Right ventricle myocardium inferior (tissue), 1 donor: ENCODE measurements at regions not wholly inside any gene's neighbourhood (a gene's known extent, or its start where the extent isn't known, plus 50 kb on each side); places are given as distances from the start of the nearest gene placed in this dataset.

Experiments
- ATAC-seq: fragments of 200-7000 bp; cut with Tn5 transposase; one replicate; pipeline ENCODE4 v1.9.1; 2020; ENCODE audit warnings: mild to moderate bottlenecking, moderate library complexity
- DNase-seq: peaks from one replicate; pipeline ENCODE4 v3.0.0; 2021; ENCODE audit errors: missing footprints
- intact Hi-C: fragments of 100-400 bp; cut with DNase I; formaldehyde crosslinking; loops from one replicate; pipeline ENCODE4 v1.11.0; 2022
- donor health status: DM: no; HTN: yes; CAD: no; lungs with severe emphysema.

DNA sequence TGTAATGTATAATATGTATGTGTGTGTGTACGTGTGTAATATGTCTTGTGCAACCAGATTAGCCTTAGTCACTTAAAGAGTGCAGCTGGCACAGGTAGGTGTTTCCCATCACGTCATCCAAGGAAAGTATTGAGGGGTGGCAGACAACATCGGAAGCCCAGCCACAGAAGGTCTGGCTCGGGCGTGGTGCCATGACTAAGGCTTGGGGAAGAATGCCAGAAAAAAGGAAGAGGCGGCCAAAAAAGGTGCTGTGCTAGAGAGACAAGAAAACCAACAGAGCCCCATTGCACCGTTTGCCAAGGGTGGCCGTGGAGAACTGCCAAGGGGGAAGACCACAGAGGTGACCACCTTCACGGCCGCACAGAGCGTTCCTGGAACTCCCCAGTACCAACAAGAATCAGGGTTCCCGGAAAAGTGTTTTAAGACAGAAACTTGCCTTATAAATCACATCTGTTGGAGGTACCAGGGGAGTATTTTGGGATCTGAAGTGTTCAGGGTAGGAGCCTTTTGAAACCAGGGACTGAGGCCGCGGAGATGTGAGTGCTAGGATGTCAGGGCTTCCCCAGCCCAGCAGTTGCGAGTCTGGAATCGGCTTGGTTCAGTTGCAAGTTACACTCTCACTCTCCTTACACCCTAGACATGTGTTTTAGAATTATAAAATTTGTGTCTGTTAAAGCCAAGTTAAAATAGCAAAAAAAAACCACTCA lies 131.2 kb upstream of the DYRK2 start:
- ATAC-seq, result no peak
- intact Hi-C loops, result no loop called here
- DNase-seq, result no peak

DNA sequence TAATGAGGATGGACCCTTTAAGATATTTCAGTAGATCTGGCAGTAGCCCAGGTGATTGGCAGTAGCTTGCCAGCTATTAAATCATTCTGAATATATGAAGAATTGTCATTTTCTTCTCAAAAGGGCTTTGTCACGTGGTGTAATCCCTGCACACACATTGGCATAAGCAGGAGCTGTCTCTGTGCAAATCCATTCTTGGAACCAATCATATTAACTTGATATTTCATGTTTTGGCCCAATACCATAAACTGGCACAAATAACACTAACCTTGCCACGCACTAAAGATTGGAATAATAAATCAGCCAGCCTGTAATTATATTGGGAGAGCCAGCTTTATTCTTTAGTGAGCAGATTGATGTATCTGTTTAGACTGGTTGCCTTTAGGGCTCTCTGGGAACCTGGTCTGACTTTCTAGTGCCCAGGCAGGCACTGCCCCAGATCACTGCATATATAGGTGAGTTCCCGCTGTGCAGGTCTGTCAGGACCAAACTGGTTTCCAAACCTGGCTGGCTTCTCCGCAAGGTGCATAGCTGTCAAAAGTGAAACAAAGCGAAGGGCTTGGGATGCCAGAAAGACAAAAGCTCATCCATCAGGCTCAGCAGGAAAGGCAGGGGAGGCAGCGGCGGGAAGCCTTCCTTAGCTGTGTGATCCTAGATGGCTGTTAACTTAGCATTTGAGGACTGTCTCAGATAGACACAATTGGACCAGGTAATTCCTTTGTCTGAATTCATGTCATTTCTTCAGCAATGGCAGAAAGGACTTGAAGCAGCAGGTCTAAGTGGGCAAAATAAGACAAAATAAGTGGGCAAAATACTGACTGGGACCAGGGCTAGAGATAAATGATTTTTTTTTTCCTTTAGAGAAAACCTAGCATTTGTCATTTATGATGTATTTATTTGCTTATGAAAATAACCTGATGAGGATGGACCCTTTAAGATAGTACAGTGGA lies 128.8 kb upstream of the DYRK2 start:
- DNase-seq (no peak), ATAC-seq (no peak)
- intact Hi-C loops, result loop anchor here (10.0 kb wide), 1 partner anchor 425 kb away; no protein-coding TSS in a partner anchor

DNA sequence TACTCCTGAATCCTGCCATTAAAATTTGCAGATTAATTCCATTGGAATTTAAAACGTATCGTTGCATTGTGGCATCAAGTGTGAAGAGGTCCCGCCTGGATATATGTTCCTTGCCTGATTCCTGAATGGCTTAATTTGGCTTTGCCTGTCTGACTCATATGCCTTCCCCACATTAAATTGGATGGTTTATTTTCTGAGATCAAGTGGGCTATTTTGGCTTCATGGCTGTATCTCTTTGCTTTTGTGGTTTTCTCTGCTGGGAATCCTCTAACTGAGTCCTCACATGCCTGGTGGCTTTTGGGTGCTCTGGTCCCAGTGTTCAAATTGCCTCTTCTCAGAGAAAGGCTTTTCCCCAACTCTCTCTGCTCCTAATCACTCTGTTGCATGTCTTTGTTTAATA lies 127.9 kb upstream of the DYRK2 start:
- ATAC-seq, result no peak
- no peak for DNase-seq
- intact Hi-C loops, result loop anchor here (10.0 kb wide), 1 partner anchor 424 kb away; no protein-coding TSS in a partner anchor

DNA sequence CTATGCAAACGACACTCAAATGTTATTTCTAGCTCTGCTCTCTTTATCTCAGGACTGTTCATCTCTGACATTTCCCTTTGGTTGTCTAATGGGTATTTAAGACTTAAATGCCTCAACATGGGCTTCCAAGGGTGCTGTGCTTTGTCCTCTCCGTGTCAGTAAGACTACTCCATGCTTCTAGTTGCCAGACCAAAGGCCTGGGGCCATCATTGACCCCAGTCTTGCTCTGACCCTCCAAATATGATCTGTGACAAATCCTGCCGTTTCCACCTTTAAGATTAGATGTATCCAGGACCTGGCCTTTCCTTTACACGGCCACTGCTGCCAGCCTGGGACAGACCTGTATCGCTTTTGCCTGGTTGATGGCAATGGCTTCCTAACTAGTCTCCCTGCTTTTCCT lies 126.3 kb upstream of the DYRK2 start:
- intact Hi-C loops, result loop anchor here (10.0 kb wide), 1 partner anchor 423 kb away; no protein-coding TSS in a partner anchor
- DNase-seq, result no peak

DNA sequence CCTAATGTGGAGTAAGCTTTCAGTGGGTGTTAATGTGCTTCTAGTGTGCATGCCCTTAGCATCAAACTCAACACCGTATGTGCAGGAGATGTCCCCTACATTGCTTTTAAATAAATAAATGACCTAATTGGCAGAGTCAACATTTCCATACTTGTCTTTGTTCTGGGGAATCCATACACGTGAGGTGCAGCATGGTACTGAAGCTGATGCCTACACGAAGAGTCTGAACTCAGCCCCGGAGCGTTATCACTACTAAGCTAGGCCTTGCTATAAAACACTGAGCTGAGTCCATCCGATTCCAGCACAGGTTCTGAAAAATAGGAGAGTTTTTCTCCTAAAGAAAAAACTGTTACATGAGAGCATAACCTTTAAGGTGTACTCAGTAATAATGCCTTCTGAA lies 125.0 kb upstream of the DYRK2 start:
- DNase-seq, result no peak
- intact Hi-C loops, result loop anchor here (10.0 kb wide), 1 partner anchor 421 kb away; no protein-coding TSS in a partner anchor
- ATAC-seq, result no peak

More for the DNA sequence above, 126.3 kb upstream of the DYRK2 start:
- no peak for ATAC-seq

DNA sequence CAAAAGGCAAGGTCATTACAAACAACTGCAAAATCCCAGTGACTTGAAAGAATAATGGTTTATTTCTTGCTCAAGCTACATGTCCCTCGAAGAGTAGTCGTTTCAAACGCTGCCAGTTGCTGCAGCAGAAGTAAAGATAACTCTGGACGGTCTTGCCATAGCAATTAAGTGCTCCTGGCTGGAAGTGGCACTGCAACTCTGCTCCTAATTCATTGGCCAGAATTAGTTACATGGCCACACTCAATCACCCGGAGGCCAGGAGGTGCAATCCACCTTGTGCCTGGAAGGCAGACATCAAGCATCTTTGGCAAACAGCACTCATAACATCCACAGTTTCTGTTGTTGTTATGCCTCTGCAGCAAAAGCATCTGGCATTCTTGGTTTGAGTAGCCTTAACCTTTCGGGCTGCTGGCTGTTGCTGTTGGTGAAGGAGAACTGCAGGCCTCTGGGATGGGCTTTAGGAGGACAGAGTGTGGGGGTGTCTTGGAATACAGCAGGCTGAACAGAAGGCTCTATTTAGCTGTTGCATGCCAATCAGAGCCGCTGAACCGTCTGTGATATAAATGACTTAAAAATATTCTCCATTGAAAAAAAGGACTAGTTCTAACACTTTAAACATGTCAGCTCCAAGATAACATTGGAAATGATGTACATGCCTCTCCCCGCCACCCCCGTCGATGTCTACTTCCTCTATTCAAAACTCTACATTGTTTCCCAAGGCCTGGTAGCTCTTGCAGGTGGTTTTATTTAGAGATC lies 123.5 kb upstream of the DYRK2 start:
- intact Hi-C loops, result loop anchor here (5.0 to 10.0 kb wide), 2 partner anchors 122 to 420 kb away; partner anchors contain the start of gene DYRK2
- ATAC-seq, result peak; percentile 80
- no peak for DNase-seq

DNA sequence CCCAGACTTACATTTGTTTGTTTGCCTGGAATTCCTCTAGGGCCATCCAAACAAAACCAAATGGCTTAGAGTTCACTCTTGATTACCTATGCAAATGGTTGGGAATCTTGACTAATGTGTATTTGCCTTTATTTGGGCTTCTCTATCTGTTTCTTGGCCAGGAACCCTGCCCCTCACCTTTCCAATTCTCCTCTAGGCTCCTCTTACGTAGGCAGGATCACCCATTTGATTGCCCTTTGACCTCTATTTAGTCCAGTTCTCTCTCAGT lies 123.0 kb upstream of the DYRK2 start:
- ATAC-seq (no peak), DNase-seq (no peak)
- intact Hi-C loops, result loop anchor here (5.0 to 10.0 kb wide), 2 partner anchors 122 to 419 kb away; partner anchors contain the start of gene DYRK2

DNA sequence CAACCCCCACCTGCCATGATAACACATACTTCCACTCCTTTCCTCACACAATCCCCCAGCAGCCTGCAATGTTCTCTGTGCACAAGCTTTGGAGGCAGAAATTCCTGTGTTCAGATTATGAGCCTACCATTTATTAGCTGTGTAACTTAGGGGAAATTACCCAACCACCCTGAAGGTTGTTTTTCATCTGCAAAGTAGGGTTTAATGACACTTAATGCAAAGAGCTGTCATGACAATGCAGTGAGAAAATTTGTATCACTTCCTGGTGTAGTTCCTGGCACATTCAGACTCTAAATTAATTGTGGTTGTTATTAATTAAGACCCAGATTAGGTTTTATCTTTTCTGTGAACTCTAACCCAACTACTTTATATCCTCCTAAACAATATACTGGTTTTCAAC lies 122.4 kb upstream of the DYRK2 start:
- DNase-seq (no peak), ATAC-seq (no peak)
- intact Hi-C loops, result loop anchor here (5.0 to 10.0 kb wide), 2 partner anchors 121 to 419 kb away; partner anchors contain the start of gene DYRK2

DNA sequence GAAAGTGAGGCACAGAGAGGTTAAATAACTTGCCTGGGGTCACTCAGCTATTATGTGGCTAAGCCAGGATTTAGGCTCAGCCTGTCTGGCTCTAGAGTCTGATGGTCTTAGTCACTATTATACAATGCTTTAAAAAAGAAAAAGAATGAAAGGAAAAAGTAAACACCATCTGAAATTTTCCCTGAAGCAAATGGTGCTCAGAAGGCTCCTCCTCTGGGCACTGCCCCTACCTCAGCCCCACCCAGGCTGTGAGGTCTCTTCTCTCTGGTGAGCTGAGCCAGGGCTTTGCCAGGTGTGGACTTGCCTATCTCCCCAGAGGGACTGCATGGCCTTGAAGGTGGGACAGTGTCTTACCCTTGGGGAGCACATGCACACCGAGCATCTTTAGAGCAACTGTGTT lies 117.5 kb upstream of the DYRK2 start:
- ATAC-seq (no peak), DNase-seq (no peak)
- intact Hi-C loops, result no loop called here

DNA sequence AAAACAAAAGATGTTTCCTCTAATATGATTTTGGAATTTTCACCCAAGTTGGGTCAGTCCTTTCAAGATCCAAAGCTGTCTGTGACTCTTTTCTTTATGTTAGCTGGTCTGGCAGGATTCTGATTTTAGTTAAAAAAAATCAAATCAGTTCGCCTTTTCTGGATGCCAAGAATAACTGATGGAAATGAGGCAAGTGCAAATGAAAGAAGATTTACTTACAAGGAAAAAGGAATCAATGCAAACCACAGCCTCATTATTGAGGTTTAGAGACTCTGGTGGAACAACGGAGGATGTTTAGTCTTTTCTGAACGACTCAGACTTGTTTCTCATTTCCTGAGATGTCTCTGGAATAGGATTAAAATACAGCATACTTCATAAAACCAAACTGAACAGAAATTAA lies 117.0 kb upstream of the DYRK2 start:
- ATAC-seq, result no peak
- DNase-seq, result no peak
- intact Hi-C loops, result no loop called here

DNA sequence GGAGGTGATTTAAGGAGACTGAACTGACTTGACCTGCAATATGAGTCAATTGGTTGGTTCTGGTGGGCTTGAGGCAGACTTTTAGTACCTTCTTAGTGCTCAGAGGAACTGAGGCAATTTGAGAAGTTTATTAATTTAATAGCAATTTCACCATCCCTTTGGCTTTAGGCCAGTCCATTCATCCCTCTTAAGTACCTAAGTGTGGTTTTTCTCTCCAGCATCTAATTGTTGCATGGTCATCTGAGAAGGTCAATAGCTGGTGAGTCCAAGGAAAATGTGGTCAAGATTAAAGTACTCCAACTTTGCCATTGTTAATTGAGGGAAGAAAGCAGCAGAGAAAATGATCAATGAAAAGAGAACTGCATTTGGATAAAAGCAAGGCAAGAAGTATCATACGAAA lies 115.4 kb upstream of the DYRK2 start:
- intact Hi-C loops, result no loop called here
- ATAC-seq (no peak), DNase-seq (no peak)

DNA sequence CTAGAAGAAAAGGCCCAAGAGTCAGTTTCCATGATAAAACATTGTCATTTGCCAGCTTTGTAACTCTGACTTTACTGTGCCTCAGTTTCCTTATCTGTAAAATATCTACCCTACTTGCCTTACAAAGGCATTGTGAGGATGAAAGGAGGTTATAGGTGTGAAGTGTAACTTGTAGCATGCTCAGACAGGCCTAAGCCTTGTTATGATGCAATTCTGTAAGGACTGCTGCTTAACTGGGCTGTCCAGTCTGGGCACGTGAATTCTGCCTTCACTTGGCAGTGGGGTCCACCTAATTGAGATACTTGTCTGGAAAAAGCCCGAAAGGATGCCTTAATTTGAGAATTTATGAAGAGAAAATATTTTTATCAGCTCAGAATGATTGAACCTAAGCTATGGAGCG lies 114.5 kb upstream of the DYRK2 start:
- DNase-seq (no peak), ATAC-seq (no peak)
- intact Hi-C loops, result no loop called here

DNA sequence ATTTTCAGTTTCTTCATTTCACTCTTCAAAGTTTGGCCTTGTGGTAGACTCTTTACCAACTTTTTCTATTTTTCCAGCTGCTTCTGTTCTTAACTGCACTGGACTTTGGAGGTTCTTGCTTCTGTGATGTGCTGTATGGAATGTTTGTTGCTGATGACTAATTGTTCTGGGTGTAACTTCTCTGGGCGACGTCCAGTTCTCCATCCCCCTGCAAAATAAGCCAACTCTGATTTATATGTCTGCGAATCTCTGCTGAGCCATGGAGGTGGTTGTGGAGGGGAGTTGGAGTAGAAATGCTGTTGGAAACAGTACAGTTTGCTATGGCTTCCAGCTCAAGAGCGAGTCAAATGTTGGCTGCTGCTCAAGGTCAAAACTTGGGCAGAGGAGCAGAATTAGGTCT lies 113.9 kb upstream of the DYRK2 start:
- intact Hi-C loops, result no loop called here
- no peak for DNase-seq

DNA sequence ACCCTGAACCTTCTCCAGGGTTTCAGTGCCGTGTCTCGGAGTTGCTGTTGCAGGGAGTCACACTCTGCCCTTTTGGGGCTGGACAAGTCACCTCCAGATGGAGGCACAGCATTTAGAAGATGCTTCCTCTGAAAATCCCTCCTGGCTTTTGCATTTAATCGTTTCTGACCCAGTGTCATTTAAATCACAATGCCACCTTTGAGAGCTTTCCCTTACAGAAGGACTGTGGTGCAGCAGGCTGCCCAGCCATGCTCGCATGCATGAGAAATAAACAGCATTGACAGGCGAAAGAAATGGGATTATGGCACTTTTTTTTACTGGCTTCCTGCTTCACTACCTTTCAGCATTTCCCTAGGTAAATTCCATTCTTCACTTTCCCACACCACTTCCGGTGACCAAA lies 113.4 kb upstream of the DYRK2 start:
- DNase-seq, result no peak
- intact Hi-C loops, result no loop called here

More for the DNA sequence above, 113.9 kb upstream of the DYRK2 start:
- peak; percentile 52 for ATAC-seq

DNA sequence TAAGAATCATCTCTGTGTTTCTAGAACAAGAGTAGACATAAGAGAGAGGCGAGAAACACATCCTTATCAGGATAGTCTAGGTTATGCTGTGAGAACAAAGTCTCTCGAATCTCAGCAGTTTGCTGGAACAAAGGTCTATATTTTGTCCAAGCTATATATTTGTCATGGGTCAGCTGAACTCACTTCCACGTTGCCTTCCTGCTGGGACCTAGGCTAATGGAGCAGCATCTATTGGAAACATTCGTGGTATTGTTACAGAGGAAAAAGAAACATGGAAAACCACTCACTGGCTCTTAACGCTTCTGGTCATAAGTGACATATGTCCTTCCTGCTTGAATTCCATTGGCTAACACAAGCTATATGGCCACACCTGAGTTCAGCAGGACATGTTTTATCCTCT lies 112.6 kb upstream of the DYRK2 start:
- intact Hi-C loops, result no loop called here
- no peak for ATAC-seq

More for the DNA sequence above, 113.4 kb upstream of the DYRK2 start:
- no peak for ATAC-seq

DNA sequence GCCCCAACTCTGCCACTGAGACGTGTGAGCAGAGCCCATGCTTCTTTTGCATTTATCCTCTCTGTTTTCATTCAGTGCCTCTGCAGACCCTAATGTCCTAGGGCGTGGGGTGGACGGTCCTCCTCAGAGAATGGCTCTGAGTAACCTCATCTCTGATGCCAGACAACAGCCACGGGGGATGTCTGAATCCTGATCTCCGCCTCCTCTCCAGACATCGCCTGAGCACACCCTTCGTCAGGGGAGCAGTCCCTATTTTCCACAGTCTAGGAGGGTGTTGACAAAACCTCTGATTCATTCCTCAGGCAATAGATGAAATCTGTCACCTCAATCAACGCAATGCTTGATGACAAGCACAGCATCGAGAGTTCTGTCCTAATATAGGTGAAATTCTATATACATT lies 109.2 kb upstream of the DYRK2 start:
- DNase-seq, result no peak
- ATAC-seq, result no peak
- intact Hi-C loops, result no loop called here

More for the DNA sequence above, 112.6 kb upstream of the DYRK2 start:
- no peak for DNase-seq

DNA sequence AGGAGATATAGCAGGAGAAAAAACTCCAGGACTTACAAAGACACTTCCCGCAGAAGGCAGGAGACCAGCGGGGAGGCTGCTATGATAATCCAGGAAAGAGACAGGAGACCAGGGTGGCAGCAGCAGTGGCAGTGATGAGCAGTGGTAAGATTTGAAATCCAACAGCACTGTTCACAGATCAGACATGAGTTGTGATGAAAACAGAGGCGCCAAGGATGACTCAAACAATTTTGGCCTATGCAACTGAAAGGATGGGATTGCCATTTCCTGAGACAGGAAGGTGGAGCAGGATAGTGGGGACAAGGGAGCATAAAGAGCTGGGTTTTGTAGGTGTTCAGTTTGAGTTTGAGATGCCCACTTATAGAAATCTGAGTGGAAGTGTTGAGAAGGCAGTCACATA lies 108.6 kb upstream of the DYRK2 start:
- DNase-seq, result no peak
- intact Hi-C loops, result no loop called here
- ATAC-seq, result peak; percentile 28

DNA sequence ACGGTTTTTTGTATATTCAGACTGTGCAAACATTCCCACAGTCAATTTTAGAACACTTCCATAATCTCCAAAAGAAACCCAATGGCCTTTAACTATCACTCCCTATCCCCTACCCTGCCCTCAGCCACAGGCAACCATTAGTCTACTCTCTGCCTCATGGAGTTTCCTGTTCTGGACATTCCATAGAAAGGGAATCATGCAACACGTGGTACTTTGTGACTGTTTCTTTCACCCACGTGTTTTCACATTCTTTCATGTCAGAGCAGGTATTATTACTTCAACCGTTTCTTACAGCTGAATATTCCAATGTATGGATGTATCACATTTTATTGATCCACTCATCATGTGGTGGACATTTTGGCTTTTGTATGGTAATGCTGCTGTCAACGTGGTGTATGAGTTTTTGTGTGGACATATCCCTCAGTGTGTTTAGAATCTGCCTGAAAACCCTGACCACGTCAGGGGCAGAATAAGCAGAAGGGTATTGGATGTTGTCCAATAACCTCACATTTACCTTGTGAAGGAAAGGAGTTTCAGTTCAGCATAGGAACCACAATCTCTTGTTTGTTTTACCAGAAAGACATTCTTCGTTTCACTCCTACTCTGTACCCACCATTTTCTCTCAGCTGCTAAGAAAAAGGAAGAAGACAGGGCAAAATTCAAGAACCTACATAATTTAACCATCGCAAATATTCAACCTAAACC lies 107.5 kb upstream of the DYRK2 start:
- intact Hi-C loops, result no loop called here
- ATAC-seq (no peak), DNase-seq (no peak)

DNA sequence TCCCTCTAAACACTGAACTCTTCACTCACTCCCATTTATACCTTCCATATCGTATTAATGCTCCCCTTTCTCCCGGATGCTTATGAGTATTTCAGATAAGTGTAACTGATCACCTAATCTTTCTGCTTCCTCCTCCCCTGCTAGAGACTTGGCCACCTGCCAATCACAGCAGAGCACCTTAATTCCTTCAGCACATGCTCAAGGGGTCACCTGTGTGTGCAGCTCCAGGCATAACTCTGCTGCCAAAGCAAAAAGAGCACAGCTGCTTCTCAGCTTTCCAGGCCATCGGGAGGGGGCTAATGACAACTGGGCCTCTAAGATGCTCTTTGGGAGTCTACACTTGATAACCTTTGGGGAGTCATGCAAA lies 106.9 kb upstream of the DYRK2 start:
- DNase-seq (no peak), ATAC-seq (no peak)
- intact Hi-C loops, result no loop called here
